ENCODE measurements at regions not wholly inside any gene's neighbourhood (a gene's known extent, or its start where the extent isn't known, plus 50 kb on each side); places are given as distances from the start of the nearest gene placed in this dataset.

- TF ChIP-seq TAF1 (IDR thresholded peaks at IDR 0.05; ENCODE audit: borderline replicate concordance, low read depth, low read length) = no peak
- TF ChIP-seq POLR2AphosphoS5 (IDR thresholded peaks at IDR 0.05; ENCODE audit: low read depth, low read length) = no peak
- no peak for TF ChIP-seq POLR2A (IDR thresholded peaks at IDR 0.05; ENCODE audit: low read depth, low read length)
- FAIRE-seq (no peak), DNase-seq (ENCODE audit: insufficient read length) (no peak)
Measured at GRCh38 chr15:93974804-93975481, 256.4 kb upstream of the MCTP2 start.

GRCh38 chr15:93973287-93973686 lies 258.1 kb upstream of the MCTP2 start:
- FAIRE-seq = no peak
- TF ChIP-seq TAF1 (IDR thresholded peaks at IDR 0.05; ENCODE audit: borderline replicate concordance, low read depth, low read length) = no peak
- no peak for TF ChIP-seq POLR2AphosphoS5 (IDR thresholded peaks at IDR 0.05; ENCODE audit: low read depth, low read length)
- no peak for TF ChIP-seq POLR2A (IDR thresholded peaks at IDR 0.05; ENCODE audit: low read depth, low read length)
- no peak for DNase-seq (ENCODE audit: insufficient read length)

- TF ChIP-seq POLR2A (IDR thresholded peaks at IDR 0.05; ENCODE audit: low read depth, low read length) = no peak
- TF ChIP-seq POLR2AphosphoS5 (IDR thresholded peaks at IDR 0.05; ENCODE audit: low read depth, low read length) = no peak
- TF ChIP-seq TAF1 (IDR thresholded peaks at IDR 0.05; ENCODE audit: borderline replicate concordance, low read depth, low read length) = no peak
- FAIRE-seq (no peak), DNase-seq (ENCODE audit: insufficient read length) (no peak)
Measured at GRCh38 chr15:93968773-93969172, 262.6 kb upstream of the MCTP2 start.

- DNase-seq (ENCODE audit: insufficient read length) = no peak
- no peak for FAIRE-seq
- TF ChIP-seq POLR2AphosphoS5 (IDR thresholded peaks at IDR 0.05; ENCODE audit: low read depth, low read length) = no peak
- no peak for TF ChIP-seq POLR2A (IDR thresholded peaks at IDR 0.05; ENCODE audit: low read depth, low read length)
- no peak for TF ChIP-seq TAF1 (IDR thresholded peaks at IDR 0.05; ENCODE audit: borderline replicate concordance, low read depth, low read length)
Measured at GRCh38 chr15:93965304-93965908, 266.0 kb upstream of the MCTP2 start.

- FAIRE-seq (no peak), DNase-seq (ENCODE audit: insufficient read length) (no peak)
- TF ChIP-seq TAF1 (IDR thresholded peaks at IDR 0.05; ENCODE audit: borderline replicate concordance, low read depth, low read length) = no peak
- TF ChIP-seq POLR2AphosphoS5 (IDR thresholded peaks at IDR 0.05; ENCODE audit: low read depth, low read length) = no peak
- TF ChIP-seq POLR2A (IDR thresholded peaks at IDR 0.05; ENCODE audit: low read depth, low read length) = no peak
Measured at GRCh38 chr15:93954985-93955571, 276.3 kb upstream of the MCTP2 start.

GRCh38 chr15:93948726-93949125 lies 282.6 kb upstream of the MCTP2 start:
- FAIRE-seq (no peak), DNase-seq (ENCODE audit: insufficient read length) (no peak)
- TF ChIP-seq TAF1 (IDR thresholded peaks at IDR 0.05; ENCODE audit: borderline replicate concordance, low read depth, low read length) (no peak), POLR2AphosphoS5 (IDR thresholded peaks at IDR 0.05; ENCODE audit: low read depth, low read length) (no peak), POLR2A (IDR thresholded peaks at IDR 0.05; ENCODE audit: low read depth, low read length) (no peak)

- DNase-seq (ENCODE audit: insufficient read length) (no peak), FAIRE-seq (no peak)
- no peak for TF ChIP-seq POLR2AphosphoS5 (IDR thresholded peaks at IDR 0.05; ENCODE audit: low read depth, low read length)
- TF ChIP-seq TAF1 (IDR thresholded peaks at IDR 0.05; ENCODE audit: borderline replicate concordance, low read depth, low read length) = no peak
- TF ChIP-seq POLR2A (IDR thresholded peaks at IDR 0.05; ENCODE audit: low read depth, low read length) = no peak
Measured at GRCh38 chr15:93943586-93943985, 287.8 kb upstream of the MCTP2 start.

GRCh38 chr15:93942269-93942694 lies 289.1 kb upstream of the MCTP2 start:
- FAIRE-seq (no peak), DNase-seq (ENCODE audit: insufficient read length) (no peak)
- TF ChIP-seq POLR2A (IDR thresholded peaks at IDR 0.05; ENCODE audit: low read depth, low read length) (no peak), POLR2AphosphoS5 (IDR thresholded peaks at IDR 0.05; ENCODE audit: low read depth, low read length) (no peak), TAF1 (IDR thresholded peaks at IDR 0.05; ENCODE audit: borderline replicate concordance, low read depth, low read length) (no peak)

- FAIRE-seq = no peak
- DNase-seq (ENCODE audit: insufficient read length) = no peak
- no peak for TF ChIP-seq POLR2AphosphoS5 (IDR thresholded peaks at IDR 0.05; ENCODE audit: low read depth, low read length)
- no peak for TF ChIP-seq POLR2A (IDR thresholded peaks at IDR 0.05; ENCODE audit: low read depth, low read length)
- no peak for TF ChIP-seq TAF1 (IDR thresholded peaks at IDR 0.05; ENCODE audit: borderline replicate concordance, low read depth, low read length)
Measured at GRCh38 chr15:93941697-93942096, 289.7 kb upstream of the MCTP2 start.

GRCh38 chr15:93940226-93940625 lies 291.1 kb upstream of the MCTP2 start:
- FAIRE-seq = no peak
- no peak for DNase-seq (ENCODE audit: insufficient read length)
- TF ChIP-seq TAF1 (IDR thresholded peaks at IDR 0.05; ENCODE audit: borderline replicate concordance, low read depth, low read length) = no peak
- no peak for TF ChIP-seq POLR2AphosphoS5 (IDR thresholded peaks at IDR 0.05; ENCODE audit: low read depth, low read length)
- TF ChIP-seq POLR2A (IDR thresholded peaks at IDR 0.05; ENCODE audit: low read depth, low read length) = no peak

GRCh38 chr15:93932164-93932776 lies 299.1 kb upstream of the MCTP2 start:
- no peak for TF ChIP-seq TAF1 (IDR thresholded peaks at IDR 0.05; ENCODE audit: borderline replicate concordance, low read depth, low read length)
- no peak for TF ChIP-seq POLR2AphosphoS5 (IDR thresholded peaks at IDR 0.05; ENCODE audit: low read depth, low read length)
- TF ChIP-seq POLR2A (IDR thresholded peaks at IDR 0.05; ENCODE audit: low read depth, low read length) = no peak
- DNase-seq (ENCODE audit: insufficient read length) (no peak), FAIRE-seq (no peak)
